Endometrial microvascular endothelial cells (primary cell): ENCODE measurements at regions not wholly inside any gene's neighbourhood (a gene's known extent, or its start where the extent isn't known, plus 50 kb on each side); places are given as distances from the start of the nearest gene placed in this dataset.
"Not testable (repeated sequence)": the region's sequence is repeated elsewhere in the genome, so short reads cannot be mapped to it uniquely, and the experiment has no call there.

Experiments used
- in situ Hi-C: cut with HindIII; loops from 2 replicates; pipeline ENCODE4 v1.10.0; 2017; ENCODE audit warnings: low sequenced_read_pairs, low pct_unique_long_range_greater_than_20kb; ENCODE audit errors: inconsistent ontology term

- in situ Hi-C loops = no loop called here
These were observed 59.7 kb downstream of the RAP2B start for GRCh38 chr3:153221748-153222162.

DNA sequence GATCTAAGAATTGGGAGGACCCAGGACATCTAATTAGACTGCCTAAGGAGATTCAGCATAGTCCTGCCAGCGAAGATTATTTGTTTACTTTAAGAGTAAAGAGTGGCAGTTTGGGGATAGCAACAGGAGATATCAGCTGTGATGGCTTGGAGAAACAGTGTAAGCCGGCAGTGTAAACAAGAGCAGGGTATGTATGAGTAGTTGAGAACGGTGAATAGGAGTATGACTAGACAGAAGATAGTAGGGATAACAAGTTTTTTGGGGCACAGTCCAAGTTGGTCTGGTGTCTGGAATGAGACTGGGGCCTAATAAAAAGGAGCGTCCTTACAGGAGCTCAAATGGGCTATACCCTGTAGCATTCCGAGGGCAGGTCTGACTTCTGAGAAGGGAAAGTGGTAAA lies 64.9 kb downstream of the RAP2B start:
- in situ Hi-C loops = not testable (repeated sequence)

DNA sequence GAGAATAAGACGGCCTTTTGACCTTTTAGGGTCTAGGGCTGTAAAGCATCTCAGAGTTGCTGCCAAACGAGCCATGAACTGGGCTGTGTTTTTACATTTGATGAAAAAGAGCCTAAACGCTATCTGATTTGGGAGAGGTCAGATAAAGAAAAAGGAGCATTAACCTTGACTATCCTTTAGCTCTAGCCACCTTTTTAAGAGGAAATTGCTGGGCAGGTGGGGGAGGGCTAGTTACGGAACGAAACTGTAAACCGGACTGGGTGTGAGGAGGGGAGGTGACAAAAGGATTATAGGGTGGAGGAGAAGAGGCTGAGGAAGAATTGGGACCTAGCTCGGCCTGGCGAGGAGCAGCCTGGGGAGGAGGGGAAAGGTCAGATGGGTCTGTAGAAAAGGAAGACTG lies 68.4 kb downstream of the RAP2B start:
- in situ Hi-C loops = not testable (repeated sequence)

- in situ Hi-C loops = not testable (repeated sequence)
These were observed 69.2 kb downstream of the RAP2B start for GRCh38 chr3:153231245-153231644.

- in situ Hi-C loops = not testable (repeated sequence)
These were observed 70.2 kb downstream of the RAP2B start for GRCh38 chr3:153232050-153232752.

- in situ Hi-C loops = no loop called here
These were observed 70.8 kb downstream of the RAP2B start for GRCh38 chr3:153232851-153233271.

DNA sequence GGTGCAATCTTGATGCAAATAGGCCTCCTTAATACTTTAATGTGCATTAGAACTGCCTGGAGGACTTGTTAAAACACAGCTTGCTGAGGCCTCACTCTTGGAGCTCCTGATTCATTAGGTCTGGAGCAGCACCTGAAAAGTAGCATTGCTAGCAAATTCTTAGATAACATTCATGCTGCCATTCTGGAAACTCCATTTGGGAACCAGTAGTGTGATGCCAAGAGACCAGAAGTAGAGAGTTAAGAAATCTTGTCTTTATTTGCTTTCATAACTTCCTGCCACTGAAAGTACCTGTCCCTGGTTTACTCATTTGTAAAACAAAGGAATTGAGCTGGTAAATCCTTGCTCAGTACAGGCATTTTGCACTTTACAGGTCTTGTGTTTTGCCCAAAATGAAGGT lies 72.0 kb downstream of the RAP2B start:
- in situ Hi-C loops = no loop called here

- in situ Hi-C loops = no loop called here
These were observed 80.9 kb downstream of the RAP2B start for GRCh38 chr3:153242896-153243295.

DNA sequence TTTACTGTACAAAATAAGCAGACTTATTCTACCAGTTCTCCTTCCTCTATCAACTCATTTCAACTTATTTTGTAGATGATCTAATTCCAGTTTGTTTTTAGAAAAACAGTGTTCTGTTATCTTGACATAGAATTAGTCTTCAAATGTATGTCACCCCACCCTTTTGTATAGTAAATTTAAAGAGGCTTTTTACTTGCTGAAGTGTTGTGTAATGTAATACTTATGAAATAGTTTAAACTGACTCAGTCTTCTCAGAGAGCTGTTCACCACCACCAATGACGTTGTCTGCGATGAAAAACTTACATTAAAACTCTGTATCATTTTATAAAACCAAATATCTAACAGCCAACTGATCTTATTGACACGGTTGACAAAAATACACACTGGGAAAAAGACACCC lies 82.9 kb downstream of the RAP2B start:
- in situ Hi-C loops = no loop called here

DNA sequence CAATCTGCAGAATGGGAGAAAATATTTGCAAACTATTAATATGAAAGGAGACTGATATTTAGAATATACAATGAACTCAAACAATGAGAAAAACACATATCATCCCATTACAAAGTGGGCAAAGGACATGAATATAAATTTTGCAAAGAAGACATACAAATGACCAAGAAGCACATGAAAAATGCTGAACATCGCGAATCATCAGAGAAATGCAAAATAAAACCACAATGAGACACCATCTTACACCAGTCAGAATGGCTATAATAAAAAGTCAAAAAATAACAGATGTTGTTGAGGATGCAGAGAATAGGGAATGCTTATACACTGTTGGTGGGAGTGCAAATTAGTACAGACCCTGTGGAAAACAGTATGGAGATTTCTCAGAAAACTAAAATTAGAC lies 83.6 kb downstream of the RAP2B start:
- in situ Hi-C loops = no loop called here

DNA sequence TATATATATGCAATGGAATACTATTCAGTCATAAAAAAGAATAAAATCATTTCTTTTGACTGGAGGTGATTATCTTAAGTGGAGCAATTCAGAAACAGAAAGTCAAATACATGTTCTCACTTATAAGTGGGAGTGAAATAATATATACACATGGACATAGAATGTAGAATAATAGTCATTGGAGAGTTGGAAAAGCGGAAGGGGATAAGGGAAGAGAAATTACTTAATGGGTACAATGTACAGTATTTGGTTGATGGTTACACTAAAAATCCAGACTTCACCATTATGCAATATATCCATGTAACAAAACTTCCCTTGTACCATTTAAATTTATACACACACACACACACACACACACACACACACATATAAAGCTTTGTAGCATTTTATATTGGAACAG lies 84.3 kb downstream of the RAP2B start:
- in situ Hi-C loops = no loop called here

GRCh38 chr3:153246806-153247205 lies 84.8 kb downstream of the RAP2B start:
- in situ Hi-C loops = no loop called here

- in situ Hi-C loops = no loop called here
These were observed 85.6 kb downstream of the RAP2B start for GRCh38 chr3:153247331-153248330.

- in situ Hi-C loops = not testable (repeated sequence)
These were observed 86.8 kb downstream of the RAP2B start for GRCh38 chr3:153248835-153249234.

DNA sequence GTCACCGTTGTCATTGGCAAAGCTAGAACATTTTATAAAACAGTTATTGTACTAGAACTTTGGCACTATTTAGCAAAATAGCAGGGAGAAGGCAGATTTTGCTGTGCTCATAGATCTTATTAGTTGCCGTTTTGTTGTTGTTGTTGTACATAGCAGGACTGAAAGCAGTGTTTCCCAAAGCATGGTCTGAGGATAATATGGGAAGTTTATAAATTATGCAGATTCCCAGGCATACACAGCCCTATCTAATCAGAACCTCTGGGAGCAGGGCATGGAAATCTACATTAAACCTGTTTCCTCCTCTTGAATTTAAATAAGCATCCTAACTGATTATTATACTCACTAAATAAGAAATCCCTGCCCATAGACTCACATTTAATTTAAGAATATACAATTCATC lies 87.9 kb downstream of the RAP2B start:
- in situ Hi-C loops = no loop called here

GRCh38 chr3:153250446-153250845 lies 88.4 kb downstream of the RAP2B start:
- in situ Hi-C loops = no loop called here

- in situ Hi-C loops = no loop called here
These were observed 90.9 kb downstream of the RAP2B start for GRCh38 chr3:153252963-153253362.

DNA sequence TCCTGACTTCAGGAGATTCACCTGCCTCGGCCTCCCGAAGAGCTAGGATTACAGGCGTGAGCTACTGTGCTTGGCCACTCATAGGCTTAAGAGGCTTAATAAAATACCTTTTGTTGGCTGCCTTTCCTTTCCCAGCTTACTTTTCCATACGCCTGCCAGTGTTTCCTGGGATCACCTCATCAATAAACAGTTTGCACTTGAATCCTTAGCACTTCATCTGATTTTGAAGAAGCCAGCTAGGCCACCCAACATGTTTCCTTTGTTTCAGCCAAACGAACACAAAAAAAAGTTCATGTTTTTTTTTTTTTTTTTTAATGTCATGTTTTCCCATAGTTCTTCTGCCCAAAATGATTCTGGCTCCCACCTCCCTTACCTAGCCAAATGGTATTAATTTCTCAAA lies 92.3 kb downstream of the RAP2B start:
- in situ Hi-C loops = no loop called here

DNA sequence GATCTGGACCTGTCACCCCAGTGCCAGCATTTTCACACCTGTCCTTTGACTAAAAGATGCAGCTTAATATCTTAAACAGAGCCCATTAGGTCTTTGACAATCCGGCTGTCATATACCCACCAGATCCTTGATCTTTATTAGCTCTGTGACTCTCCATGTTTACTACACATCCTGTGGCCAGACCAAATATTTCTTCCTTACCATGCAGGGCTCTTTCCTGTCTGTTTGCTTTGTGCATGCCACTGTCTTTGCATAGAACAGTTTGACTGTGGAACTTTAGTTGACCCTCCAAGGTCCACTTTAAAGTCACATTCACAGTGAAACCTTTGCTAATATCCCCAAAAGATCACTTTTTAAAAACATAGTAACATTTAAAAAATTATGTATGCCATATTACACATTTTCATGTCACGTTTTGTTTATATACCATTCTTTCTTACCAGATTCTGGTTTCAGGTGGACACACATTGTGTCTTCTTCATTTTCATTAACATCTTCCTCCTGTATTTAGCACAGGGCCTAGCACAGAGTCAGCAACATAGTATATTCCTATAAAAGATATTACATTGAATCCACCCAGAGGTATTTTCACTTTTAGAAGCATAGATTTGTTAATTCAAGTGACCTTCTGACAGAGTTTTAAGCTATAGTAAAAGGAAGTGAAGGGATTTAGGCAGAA lies 95.8 kb downstream of the RAP2B start:
- in situ Hi-C loops = no loop called here
